H9 (cell line): ENCODE measurements at regions not wholly inside any gene's neighbourhood (a gene's known extent, or its start where the extent isn't known, plus 50 kb on each side); places are given as distances from the start of the nearest gene placed in this dataset.
A peak's percentile ranks its signal among the peaks of the same experiment; 100 is the strongest.
"Not testable (repeated sequence)": the region's sequence is repeated elsewhere in the genome, so short reads cannot be mapped to it uniquely, and the experiment has no call there.

ENCODE experiments used
- DNase-seq: peaks from one replicate; pipeline ENCODE4 v3.0.0-alpha.2; 2017
- H2AFZ ChIP-seq: one replicate; pipeline ENCODE4 v1.6.1; 2013; ENCODE audit warnings: mild to moderate bottlenecking, low read length, control low read depth, moderate library complexity
- H2AK5ac ChIP-seq: 2 replicates; pipeline ENCODE4 v1.6.1; 2013; ENCODE audit warnings: low read length, control low read depth, mixed read lengths; ENCODE audit not compliant: insufficient read length
- H2BK120ac ChIP-seq: one replicate; pipeline ENCODE4 v1.6.1; 2013; ENCODE audit warnings: low read depth, mild to moderate bottlenecking, low read length, control low read depth, inconsistent platforms; ENCODE audit not compliant: poor library complexity, severe bottlenecking
- H2BK12ac ChIP-seq: 2 replicates; pipeline ENCODE4 v1.6.1; 2013; ENCODE audit warnings: low read length, control low read depth, mixed read lengths, low read depth; ENCODE audit not compliant: insufficient read length
- H2BK15ac ChIP-seq: 2 replicates; pipeline ENCODE4 v1.6.1; 2013; ENCODE audit warnings: low read depth, low read length, control low read depth
- H2BK20ac ChIP-seq: one replicate; pipeline ENCODE4 v1.6.1; 2013; ENCODE audit warnings: low read depth, mild to moderate bottlenecking, low read length, control low read depth, inconsistent platforms; ENCODE audit not compliant: poor library complexity, severe bottlenecking
- H2BK5ac ChIP-seq: 2 replicates; pipeline ENCODE4 v1.6.1; 2013; ENCODE audit warnings: low read length, control low read depth, mixed read lengths; ENCODE audit not compliant: insufficient read length
- H3K14ac ChIP-seq: 2 replicates; pipeline ENCODE4 v1.6.1; 2013; ENCODE audit warnings: low read length, control low read depth; ENCODE audit not compliant: insufficient read depth
- H3K18ac ChIP-seq: 2 replicates; pipeline ENCODE4 v1.6.1; 2013; ENCODE audit warnings: low read depth, mild to moderate bottlenecking, mixed read lengths, low read length, control low read depth; ENCODE audit not compliant: insufficient read length
- H3K23ac ChIP-seq: 2 replicates; pipeline ENCODE4 v1.6.1; 2013; ENCODE audit warnings: low read length, control low read depth, mixed read lengths, low read depth; ENCODE audit not compliant: insufficient read length
- H3K23me2 ChIP-seq: 2 replicates; pipeline ENCODE4 v1.6.1; 2013; ENCODE audit warnings: low read depth, mild to moderate bottlenecking, mixed read lengths, low read length, control low read depth; ENCODE audit not compliant: insufficient read length, poor library complexity, severe bottlenecking
- H3K27ac ChIP-seq: 2 replicates; pipeline ENCODE4 v1.5.1; 2013; ENCODE audit warnings: low read length, control low read depth, mixed read lengths, low read depth; ENCODE audit not compliant: insufficient read length
- H3K27me3 ChIP-seq: 2 replicates; pipeline ENCODE4 v1.6.1; 2013; ENCODE audit warnings: low read length, control low read depth, inconsistent platforms; ENCODE audit not compliant: insufficient read depth
- H3K4ac ChIP-seq: 2 replicates; pipeline ENCODE4 v1.6.1; 2013; ENCODE audit warnings: low read depth, mild to moderate bottlenecking, control low read depth, inconsistent platforms, low read length, moderate library complexity
- H3K4me1 ChIP-seq: 2 replicates; pipeline ENCODE4 v1.6.1; 2013; ENCODE audit warnings: low read length, control low read depth, inconsistent platforms; ENCODE audit not compliant: insufficient read depth
- H3K4me2 ChIP-seq: 2 replicates; pipeline ENCODE4 v1.6.1; 2013; ENCODE audit warnings: low read length, control low read depth, mixed read lengths; ENCODE audit not compliant: insufficient read length, insufficient read depth
- H3K56ac ChIP-seq: 2 replicates; pipeline ENCODE4 v1.6.1; 2013; ENCODE audit warnings: low read depth, mild to moderate bottlenecking, mixed read lengths, low read length, control low read depth; ENCODE audit not compliant: insufficient read length
- H3K79me1 ChIP-seq: 2 replicates; pipeline ENCODE4 v1.6.1; 2013; ENCODE audit warnings: low read depth, mild to moderate bottlenecking, moderate library complexity, low read length, control low read depth, inconsistent platforms; ENCODE audit not compliant: insufficient read depth, poor library complexity, severe bottlenecking
- H3K79me2 ChIP-seq: 2 replicates; pipeline ENCODE4 v1.6.1; 2013; ENCODE audit warnings: low read length, control low read depth, inconsistent platforms; ENCODE audit not compliant: insufficient read depth
- H3K9ac ChIP-seq: 2 replicates; pipeline ENCODE4 v1.6.1; 2013; ENCODE audit warnings: low read length, control low read depth, mixed read lengths; ENCODE audit not compliant: insufficient read length; ENCODE audit errors: extremely low read depth
- H3K9me3 ChIP-seq: one replicate; pipeline ENCODE4 v1.6.1; 2013; ENCODE audit warnings: low read depth, low read length, inconsistent platforms; ENCODE audit not compliant: control insufficient read depth
- H3T11ph ChIP-seq: one replicate; pipeline ENCODE4 v1.6.1; 2013; ENCODE audit warnings: mild to moderate bottlenecking, low read length, control low read depth, inconsistent platforms
- H4K20me1 ChIP-seq: one replicate; pipeline ENCODE4 v1.6.1; 2013; ENCODE audit not compliant: control insufficient read depth, insufficient read length, insufficient read depth
- H4K5ac ChIP-seq: 2 replicates; pipeline ENCODE4 v1.6.1; 2013; ENCODE audit warnings: low read depth, mild to moderate bottlenecking, mixed read lengths, low read length, control low read depth; ENCODE audit not compliant: insufficient read length
- H4K8ac ChIP-seq: replicated peaks from 2 replicates; pipeline ENCODE4 v1.6.1; 2013; ENCODE audit warnings: low read length, control low read depth, mixed read lengths, low read depth; ENCODE audit not compliant: insufficient read length
- H4K91ac ChIP-seq: 2 replicates; pipeline ENCODE4 v1.6.1; 2013; ENCODE audit warnings: low read depth, mild to moderate bottlenecking, moderate library complexity, mixed read lengths, low read length, control low read depth; ENCODE audit not compliant: insufficient read length
- H3K27ac Mint-ChIP-seq, 3 experiments: 2 replicates in 2 of 3; 3 replicates in 1 of 3; pipeline ENCODE4 v1.8.0; 2020 to 2021; ENCODE audit warnings: mixed read lengths in 3 of 3, mild to moderate bottlenecking in 1 of 3, moderate library complexity in 1 of 3
- H3K27me3 Mint-ChIP-seq: 2 replicates; pipeline ENCODE4 v1.8.0; 2021; ENCODE audit warnings: low read depth, mild to moderate bottlenecking, moderate library complexity, mixed read lengths
- H3K36me3 Mint-ChIP-seq, 3 experiments: 2 replicates in 2 of 3; 3 replicates in 1 of 3; pipeline ENCODE4 v1.8.0; 2020 to 2021; ENCODE audit warnings: low read depth in 3 of 3, mixed read lengths in 3 of 3; ENCODE audit not compliant: insufficient read depth in 1 of 3
- H3K4me1 Mint-ChIP-seq, 2 experiments: 2 replicates each; pipeline ENCODE4 v1.8.0; 2020; ENCODE audit warnings: mixed read lengths in 2 of 2
- H3K4me3 Mint-ChIP-seq, 2 experiments: 2 replicates in 1 of 2; 3 replicates in 1 of 2; pipeline ENCODE4 v1.8.0; 2020 to 2021; ENCODE audit warnings: mild to moderate bottlenecking in 2 of 2, mixed read lengths in 2 of 2, moderate library complexity in 1 of 2
- H3K9me3 Mint-ChIP-seq, 2 experiments: 2 replicates in 1 of 2; 3 replicates in 1 of 2; pipeline ENCODE4 v1.8.0; 2020; ENCODE audit warnings: mild to moderate bottlenecking in 2 of 2, mixed read lengths in 2 of 2, moderate library complexity in 1 of 2
- CTCF ChIP-seq: fragments of 200-600 bp; sonication (generic); conservative IDR thresholded peaks from 3 replicates; pipeline ENCODE4 v1.8.0; 2021; ENCODE audit warnings: antibody characterized with exemption, mild to moderate bottlenecking
- WGBS: extraction: QIAGEN DNeasy Blood & Tissue Kit; methylation state at CpG from one replicate; pipeline ENCODE4 v1.1.7; 2013; ENCODE audit warnings: missing lambda C conversion rate, low lambda C conversion rate, mixed read lengths; ENCODE audit not compliant: insufficient read length; ENCODE audit errors: extremely low coverage; 5-methylcytosine and 5-hydroxymethylcytosine counted together

DNA sequence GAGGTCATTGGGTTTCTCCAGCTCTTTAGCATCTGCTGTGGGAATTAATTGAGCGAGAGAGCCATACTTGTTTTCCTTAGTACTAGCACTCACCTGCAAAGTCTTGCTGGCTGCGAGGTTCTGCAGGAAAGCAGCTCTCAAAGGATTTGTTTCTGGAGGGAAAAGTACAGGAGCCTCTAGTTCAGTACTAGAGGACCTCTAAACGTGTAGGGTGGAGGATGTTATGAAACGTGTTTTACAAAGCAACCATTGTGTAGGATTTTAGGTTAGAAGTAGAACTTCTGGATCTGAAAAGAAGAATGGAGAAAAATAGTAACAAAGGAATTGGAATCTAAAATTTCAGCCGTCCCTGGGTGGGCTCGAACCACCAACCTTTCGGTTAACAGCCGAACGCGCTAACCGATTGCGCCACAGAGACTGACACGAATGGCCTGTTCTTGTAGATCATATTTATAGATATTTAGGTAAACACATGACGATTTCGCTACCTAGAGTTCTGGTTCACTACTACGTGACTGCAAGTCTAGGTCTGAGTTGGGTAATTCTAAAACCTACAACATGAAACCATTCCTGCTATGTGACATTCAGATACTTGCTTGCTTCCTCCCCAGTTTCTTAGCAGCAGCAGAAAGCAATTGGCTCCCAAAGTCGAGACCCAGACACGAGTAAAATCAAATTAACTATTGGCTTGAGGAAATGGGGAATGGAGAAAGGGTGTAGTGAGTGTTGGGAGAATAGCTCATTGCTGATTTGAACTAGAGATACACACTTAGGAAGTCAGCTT lies 60.2 kb upstream of the CFAP126 start:
- no peaks in the 10 kb centered on the region for H3K9me3 ChIP-seq
- no peak overlapping the region for H4K8ac ChIP-seq
- H3K14ac ChIP-seq = no peak overlapping the region
- no peaks in the 10 kb centered on the region for H3K23me2 ChIP-seq
- H3K18ac ChIP-seq = no peak overlapping the region
- peaks cover 50% of the 10 kb centered on the region for H3K27me3 Mint-ChIP-seq
- H3K9me3 Mint-ChIP-seq = peaks cover 0 to 3% of the 10 kb centered on the region in 2 experiments; a peak in 4 of 5 replicates
- WGBS = no CpG with 5 or more reads among the region's 18 CpGs
- H3K79me2 ChIP-seq = no peaks in the 10 kb centered on the region
- H2AK5ac ChIP-seq = no peak overlapping the region
- peak overlapping the region; percentile 31 for H3K9ac ChIP-seq
- DNase-seq = peak; percentile 71
- no peak overlapping the region for H4K91ac ChIP-seq
- no peaks in the 10 kb centered on the region for H3K79me1 ChIP-seq
- H3K4ac ChIP-seq = no peak overlapping the region
- no peaks in the 10 kb centered on the region for H3K27me3 ChIP-seq
- no peak overlapping the region for H3T11ph ChIP-seq
- H3K4me3 Mint-ChIP-seq = peak overlapping the region; percentile 76 to 91
- no peak overlapping the region for H3K27ac ChIP-seq
- no peaks in the 10 kb centered on the region for H4K20me1 ChIP-seq
- no peak overlapping the region for H2BK120ac ChIP-seq
- peak overlapping the region; percentile 71 for H2AFZ ChIP-seq
- H3K4me2 ChIP-seq = peak overlapping the region; percentile 74
- no peak overlapping the region for H4K5ac ChIP-seq
- H3K27ac Mint-ChIP-seq = peak overlapping the region in 1 of 3 experiments; percentile 90; a peak in 2 of 7 replicates
- no peak overlapping the region for H3K23ac ChIP-seq
- TF ChIP-seq CTCF = no peak
- no peaks in the 10 kb centered on the region for H3K4me1 ChIP-seq
- H3K56ac ChIP-seq = no peak overlapping the region
- no peak overlapping the region for H2BK20ac ChIP-seq
- no peaks in the 10 kb centered on the region for H3K36me3 Mint-ChIP-seq
- H3K4me1 Mint-ChIP-seq = peaks cover 10 to 16% of the 10 kb centered on the region in 2 experiments
- H2BK5ac ChIP-seq = no peak overlapping the region
- H2BK12ac ChIP-seq = no peak overlapping the region
- no peak overlapping the region for H2BK15ac ChIP-seq

GRCh38 chr1:161422914-161423313 lies 55.2 kb upstream of the CFAP126 start:
- H3T11ph ChIP-seq, H3K4me2 ChIP-seq, DNase-seq, H3K27me3 ChIP-seq, H3K56ac ChIP-seq, H3K23me2 ChIP-seq, H2BK20ac ChIP-seq, H2BK15ac ChIP-seq, H2BK120ac ChIP-seq, H3K4ac ChIP-seq, H3K36me3 Mint-ChIP-seq, H2AFZ ChIP-seq, H3K9me3 Mint-ChIP-seq, H4K5ac ChIP-seq, H3K14ac ChIP-seq, H4K91ac ChIP-seq, H3K9me3 ChIP-seq, H2BK12ac ChIP-seq, H3K23ac ChIP-seq, H3K27ac ChIP-seq, H3K18ac ChIP-seq, H3K9ac ChIP-seq, H3K79me1 ChIP-seq, H4K8ac ChIP-seq, H3K4me1 ChIP-seq, H2AK5ac ChIP-seq, H3K27ac Mint-ChIP-seq, H3K79me2 ChIP-seq, H2BK5ac ChIP-seq, H4K20me1 ChIP-seq: not testable (repeated sequence)
- Mint-ChIP-seq H3K4me1 (peaks cover 2 to 14% of the 10 kb centered on the region in 2 experiments; a peak in 3 of 4 replicates), H3K4me3 (peak overlapping the region in 1 of 2 experiments; percentile 17; a peak in 1 of 5 replicates), H3K27me3 (peaks cover 22% of the 10 kb centered on the region)
- no CpG with 5 or more reads among the region's 33 CpGs for WGBS
